Right lobe of liver (tissue), 6 donors: ENCODE measurements at regions not wholly inside any gene's neighbourhood (a gene's known extent, or its start where the extent isn't known, plus 50 kb on each side); places are given as distances from the start of the nearest gene placed in this dataset.

Experiments
- ATAC-seq, 4 donors: fragments of 200-7000 bp; cut with Tn5 transposase; one replicate each; pipeline ENCODE4 v1.9.1; 2020; ENCODE audit warnings: mild to moderate bottlenecking in 4 of 4, moderate library complexity in 4 of 4
- DNase-seq, 3 donors: peaks; one replicate each; pipeline ENCODE4 v3.0.0-alpha.2; 2020
- H3K27ac ChIP-seq, 3 donors: fragments of 200-600 bp; one replicate each; pipeline ENCODE4 v1.8.0; 2022
- H3K27me3 ChIP-seq, 2 donors: fragments of 200-600 bp; one replicate each; pipeline ENCODE4 v1.8.0; 2022
- H3K36me3 ChIP-seq, 4 donors: fragments of 200-600 bp; sonication (generic) in 1 of 4; one replicate each; pipeline versions ENCODE4 v1.5.1 to v1.8.0; 2017 to 2022; ENCODE audit warnings: control low read depth in 1 of 4
- H3K4me1 ChIP-seq, 4 donors: fragments of 200-600 bp; sonication (generic) in 1 of 4; one replicate each; pipeline versions ENCODE4 v1.5.1 to v1.8.0; 2017 to 2022; ENCODE audit warnings: control low read depth in 1 of 4
- H3K4me3 ChIP-seq, 3 donors: fragments of 200-600 bp; one replicate each; pipeline ENCODE4 v1.8.0; 2022
- H3K9me3 ChIP-seq, 4 donors: fragments of 200-600 bp; sonication (generic) in 1 of 4; one replicate each; pipeline versions ENCODE4 v1.5.1 to v1.8.0; 2017 to 2022; ENCODE audit warnings: control low read depth in 1 of 4
- POLR2A ChIP-seq: fragments of 450-650 bp; IDR thresholded peaks from one replicate; pipeline ENCODE4 v1.6.1; 2017; ENCODE audit warnings: antibody characterized with exemption, mild to moderate bottlenecking
- WGBS: methylation state at CpG from one replicate; pipeline ENCODE4 v1.1.6; 2018; ENCODE audit warnings: low coverage, low lambda C conversion rate; ENCODE audit not compliant: insufficient coverage; ENCODE audit errors: missing lambda C conversion rate; 5-methylcytosine and 5-hydroxymethylcytosine counted together
- intact Hi-C, 2 donors: fragments of 100-400 bp; cut with DNase I; formaldehyde crosslinking; loops; one replicate each; pipeline versions ENCODE4 v1.11.2 to v1.14.1; 2022
- TF ChIP-seq, protein P1 (sequence below), 4 donors: fragments of 200-600 bp in 3 of 4; fragments of 450-650 bp in 1 of 4; IDR thresholded peaks; one replicate each; pipeline versions ENCODE4 v1.5.1 to v1.8.0; 2016 to 2022; ENCODE audit warnings: antibody characterized with exemption in 4 of 4, mild to moderate bottlenecking in 2 of 4
- donor health status: DM: no; HTN: yes; CAD: no.
- donor health status: DM: no; HTN: no; CAD: no.
- donor health status: DM: no; HTN: no; CAD: no.
- donor health status: DM: no; HTN: yes; CAD: no.
- donor health status: DM: no; HTN: yes; CAD: no.

DNA sequence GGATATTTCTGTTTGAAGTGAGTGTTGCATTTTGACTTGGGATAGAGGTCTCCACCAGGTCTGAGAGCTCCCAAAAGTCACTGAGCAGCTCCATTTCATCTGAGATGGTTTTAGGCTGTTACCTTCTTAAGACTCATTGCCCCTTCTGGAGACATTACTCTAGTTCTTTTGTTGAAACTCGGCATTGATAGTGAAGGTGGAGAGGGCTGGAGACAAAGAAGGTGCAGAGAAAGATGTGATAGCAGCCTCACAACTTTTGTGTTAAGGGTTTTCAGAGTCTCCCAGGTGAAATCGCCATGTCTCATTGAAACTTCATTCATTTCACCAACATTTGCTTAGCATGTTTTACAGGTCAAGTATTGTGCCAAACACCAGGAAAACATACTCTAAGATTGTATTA, 219.6 kb downstream of the INSIG2 start:
- intact Hi-C loops = no loop called here
- TF ChIP-seq, protein P1, sequence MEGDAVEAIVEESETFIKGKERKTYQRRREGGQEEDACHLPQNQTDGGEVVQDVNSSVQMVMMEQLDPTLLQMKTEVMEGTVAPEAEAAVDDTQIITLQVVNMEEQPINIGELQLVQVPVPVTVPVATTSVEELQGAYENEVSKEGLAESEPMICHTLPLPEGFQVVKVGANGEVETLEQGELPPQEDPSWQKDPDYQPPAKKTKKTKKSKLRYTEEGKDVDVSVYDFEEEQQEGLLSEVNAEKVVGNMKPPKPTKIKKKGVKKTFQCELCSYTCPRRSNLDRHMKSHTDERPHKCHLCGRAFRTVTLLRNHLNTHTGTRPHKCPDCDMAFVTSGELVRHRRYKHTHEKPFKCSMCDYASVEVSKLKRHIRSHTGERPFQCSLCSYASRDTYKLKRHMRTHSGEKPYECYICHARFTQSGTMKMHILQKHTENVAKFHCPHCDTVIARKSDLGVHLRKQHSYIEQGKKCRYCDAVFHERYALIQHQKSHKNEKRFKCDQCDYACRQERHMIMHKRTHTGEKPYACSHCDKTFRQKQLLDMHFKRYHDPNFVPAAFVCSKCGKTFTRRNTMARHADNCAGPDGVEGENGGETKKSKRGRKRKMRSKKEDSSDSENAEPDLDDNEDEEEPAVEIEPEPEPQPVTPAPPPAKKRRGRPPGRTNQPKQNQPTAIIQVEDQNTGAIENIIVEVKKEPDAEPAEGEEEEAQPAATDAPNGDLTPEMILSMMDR (IDR thresholded peaks at IDR 0.05) = no peak
- no peak for TF ChIP-seq POLR2A
- H3K27ac ChIP-seq = no peak overlapping the region
- no peak overlapping the region for H3K4me3 ChIP-seq
- no peaks in the 10 kb centered on the region for H3K27me3 ChIP-seq
- 31% methylated on average over 1 of the region's 2 CpGs for WGBS
- no peaks in the 10 kb centered on the region for H3K4me1 ChIP-seq
- ATAC-seq (no peak), DNase-seq (no peak)
- no peaks in the 10 kb centered on the region for H3K36me3 ChIP-seq
- H3K9me3 ChIP-seq = no peaks in the 10 kb centered on the region

DNA sequence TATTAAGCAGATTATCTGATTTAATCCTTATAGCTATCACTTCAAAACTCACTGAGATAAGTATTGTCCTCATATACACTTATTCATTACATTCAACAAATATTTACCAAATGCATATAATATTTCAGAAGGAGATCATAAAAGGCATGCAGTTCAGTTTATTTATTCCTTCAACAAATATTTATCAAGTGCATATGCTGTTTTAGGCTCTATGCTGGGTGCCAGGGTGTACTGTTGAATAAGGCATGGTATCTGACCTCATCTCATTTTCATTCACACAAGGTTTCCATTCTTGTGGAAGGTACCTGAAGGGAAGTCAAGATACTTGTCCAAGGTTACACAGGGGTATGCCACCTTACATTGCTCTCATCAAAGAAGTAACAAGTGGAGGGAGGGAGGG, 213.0 kb downstream of the INSIG2 start:
- Histone ChIP-seq H3K4me3 (no peak overlapping the region), H3K9me3 (no peaks in the 10 kb centered on the region), H3K4me1 (no peaks in the 10 kb centered on the region), H3K27me3 (no peaks in the 10 kb centered on the region), H3K27ac (no peak overlapping the region), H3K36me3 (no peaks in the 10 kb centered on the region)
- ATAC-seq (no peak), DNase-seq (no peak)
- TF ChIP-seq POLR2A = no peak
- TF ChIP-seq, protein P1 (IDR thresholded peaks at IDR 0.05) = no peak
- intact Hi-C loops = no loop called here

DNA sequence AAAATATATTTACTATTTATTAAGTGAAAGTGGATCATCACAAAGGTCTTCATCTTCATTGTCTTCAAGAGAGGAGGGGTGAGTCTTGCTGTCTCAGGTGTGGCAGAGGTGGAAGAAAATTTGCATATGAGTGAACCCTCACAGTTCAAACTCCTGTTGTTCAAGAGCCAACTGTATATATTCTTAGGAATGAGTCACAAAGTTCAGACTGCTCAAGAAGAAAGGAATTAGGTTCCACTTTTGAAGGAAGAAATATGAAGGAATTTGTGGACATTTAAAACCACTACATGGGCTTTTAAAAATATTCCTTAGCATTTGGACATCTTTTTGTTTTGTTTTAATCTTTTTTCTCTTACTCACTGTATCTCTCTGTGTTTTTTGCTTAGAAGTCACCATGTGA, 212.6 kb downstream of the INSIG2 start:
- no peak for DNase-seq
- no peaks in the 10 kb centered on the region for H3K4me1 ChIP-seq
- no peaks in the 10 kb centered on the region for H3K27me3 ChIP-seq
- H3K36me3 ChIP-seq = no peaks in the 10 kb centered on the region
- no peak overlapping the region for H3K4me3 ChIP-seq
- ATAC-seq = no peak
- no peak overlapping the region for H3K27ac ChIP-seq
- TF ChIP-seq POLR2A = no peak
- TF ChIP-seq, protein P1 (IDR thresholded peaks at IDR 0.05) = no peak
- no peaks in the 10 kb centered on the region for H3K9me3 ChIP-seq
- intact Hi-C loops = no loop called here

DNA sequence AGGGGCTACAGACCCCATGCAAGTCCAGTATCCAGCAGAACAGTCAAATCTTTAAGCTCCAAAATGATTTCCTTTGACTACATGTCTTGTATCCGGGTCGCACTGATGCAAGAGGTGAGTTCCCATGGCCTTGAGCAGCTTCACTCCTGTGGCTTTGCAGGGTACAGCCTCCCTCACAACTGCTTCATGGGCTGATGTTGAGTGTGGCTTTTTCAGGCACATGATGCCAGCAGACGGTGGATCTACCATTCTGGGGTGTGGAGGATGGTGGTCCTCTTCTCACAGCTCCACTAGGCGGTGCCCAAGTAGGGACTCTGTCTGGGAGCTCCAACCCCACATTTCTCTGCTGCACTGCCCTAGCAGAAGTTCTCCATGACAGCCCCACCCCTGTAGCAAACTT, 208.4 kb downstream of the INSIG2 start:
- intact Hi-C loops = no loop called here
- no peaks in the 10 kb centered on the region for H3K4me1 ChIP-seq
- DNase-seq (no peak), ATAC-seq (no peak)
- TF ChIP-seq, protein P1 (IDR thresholded peaks at IDR 0.05) = no peak
- no peak for TF ChIP-seq POLR2A
- H3K27ac ChIP-seq = no peak overlapping the region
- no peak overlapping the region for H3K4me3 ChIP-seq
- no peaks in the 10 kb centered on the region for H3K9me3 ChIP-seq
- H3K36me3 ChIP-seq = no peaks in the 10 kb centered on the region
- WGBS = 86% methylated on average over 4 of the region's 4 CpGs
- H3K27me3 ChIP-seq = no peaks in the 10 kb centered on the region

DNA sequence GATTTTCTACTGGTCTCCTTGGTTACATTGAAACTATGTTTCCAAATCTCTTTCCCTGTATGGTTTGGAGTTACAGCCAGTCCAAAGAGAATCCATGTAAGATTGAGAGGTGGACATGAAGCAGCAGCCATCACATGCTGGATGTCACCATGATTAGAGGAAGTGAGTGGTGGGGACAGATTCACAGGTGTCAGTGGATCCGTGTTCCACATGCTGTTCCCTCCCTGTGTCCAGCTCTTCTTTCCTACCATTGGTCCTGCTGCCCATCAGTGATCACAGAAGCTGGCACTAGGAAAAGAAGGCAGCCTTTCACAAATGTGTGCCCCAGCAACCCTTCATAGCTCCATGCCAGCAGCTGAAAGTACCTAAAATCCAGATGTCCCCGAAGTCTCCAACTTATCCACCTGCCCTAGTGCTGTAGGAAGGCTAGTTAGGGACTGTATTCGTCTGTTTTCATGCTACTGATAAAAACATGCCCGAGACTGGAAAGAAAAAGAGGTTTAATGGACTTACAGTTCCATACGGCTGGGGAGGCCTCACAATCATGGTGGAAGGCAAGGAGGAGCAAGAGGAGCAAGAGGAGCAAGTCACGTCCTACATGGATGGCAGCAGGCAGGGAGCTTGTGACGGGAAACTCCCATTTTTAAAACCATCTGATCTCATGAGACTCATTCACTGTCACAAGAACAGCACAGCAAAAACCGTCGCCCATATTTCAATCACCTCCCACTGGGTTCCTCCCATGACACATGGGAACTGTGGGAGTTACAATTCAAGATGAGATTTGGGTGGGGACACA, 207.5 kb downstream of the INSIG2 start:
- no peaks in the 10 kb centered on the region for H3K36me3 ChIP-seq
- no peak for DNase-seq
- intact Hi-C loops = no loop called here

More for the DNA sequence above, 207.5 kb downstream of the INSIG2 start:
- ATAC-seq = no peak
- Histone ChIP-seq H3K9me3 (no peaks in the 10 kb centered on the region), H3K27me3 (no peaks in the 10 kb centered on the region), H3K27ac (no peak overlapping the region), H3K4me3 (no peak overlapping the region), H3K4me1 (no peaks in the 10 kb centered on the region)
- TF ChIP-seq, protein P1 (IDR thresholded peaks at IDR 0.05) = no peak
- no peak for TF ChIP-seq POLR2A
- WGBS = 70% methylated on average over 9 of the region's 9 CpGs
